IPS-NIHi11 (cell line): ENCODE measurements at regions not wholly inside any gene's neighbourhood (a gene's known extent, or its start where the extent isn't known, plus 50 kb on each side); places are given as distances from the start of the nearest gene placed in this dataset.

Experiments
- DNase-seq: peaks from one replicate; pipeline ENCODE4 v3.0.0; 2012; ENCODE audit warnings: mixed read lengths, low spot score

GRCh38 chr2:198340846-198341245, 536.5 kb downstream of the PLCL1 start:
- no peak for DNase-seq

GRCh38 chr2:198339116-198339515, 534.7 kb downstream of the PLCL1 start:
- DNase-seq = no peak

- no peak for DNase-seq
Measured at GRCh38 chr2:198337368-198337767, 533.0 kb downstream of the PLCL1 start.

- DNase-seq = no peak
Measured at GRCh38 chr2:198328454-198328853, 524.1 kb downstream of the PLCL1 start.

- DNase-seq = no peak
Measured at GRCh38 chr2:198327526-198327925, 523.1 kb downstream of the PLCL1 start.

- no peak for DNase-seq
Measured at GRCh38 chr2:198326431-198326830, 522.0 kb downstream of the PLCL1 start.

GRCh38 chr2:198325359-198325758, 521.0 kb downstream of the PLCL1 start:
- DNase-seq = no peak

- no peak for DNase-seq
Measured at GRCh38 chr2:198324071-198324470, 519.7 kb downstream of the PLCL1 start.

GRCh38 chr2:198322275-198322674, 517.9 kb downstream of the PLCL1 start:
- no peak for DNase-seq

- DNase-seq = no peak
Measured at GRCh38 chr2:198321522-198322088, 517.2 kb downstream of the PLCL1 start.

- DNase-seq = no peak
Measured at GRCh38 chr2:198316852-198317396, 512.5 kb downstream of the PLCL1 start.

- no peak for DNase-seq
Measured at GRCh38 chr2:198315791-198316630, 511.6 kb downstream of the PLCL1 start.

- DNase-seq = peak; percentile 30
Measured at GRCh38 chr2:198314559-198315153, 510.3 kb downstream of the PLCL1 start.

GRCh38 chr2:198312596-198313483, 508.4 kb downstream of the PLCL1 start:
- DNase-seq = no peak

GRCh38 chr2:198311020-198311419, 506.6 kb downstream of the PLCL1 start:
- DNase-seq = no peak

GRCh38 chr2:198309673-198310280, 505.4 kb downstream of the PLCL1 start:
- DNase-seq = peak; percentile 66

GRCh38 chr2:198309081-198309480, 504.7 kb downstream of the PLCL1 start:
- no peak for DNase-seq

- DNase-seq = no peak
Measured at GRCh38 chr2:198308368-198308767, 504.0 kb downstream of the PLCL1 start.

GRCh38 chr2:198307093-198307492, 502.7 kb downstream of the PLCL1 start:
- no peak for DNase-seq

GRCh38 chr2:198304859-198305258, 500.5 kb downstream of the PLCL1 start:
- DNase-seq = no peak

GRCh38 chr2:198297350-198297749, 493.0 kb downstream of the PLCL1 start:
- no peak for DNase-seq
